ENCODE measurements at regions not wholly inside any gene's neighbourhood (a gene's known extent, or its start where the extent isn't known, plus 50 kb on each side); places are given as distances from the start of the nearest gene placed in this dataset.

DNA sequence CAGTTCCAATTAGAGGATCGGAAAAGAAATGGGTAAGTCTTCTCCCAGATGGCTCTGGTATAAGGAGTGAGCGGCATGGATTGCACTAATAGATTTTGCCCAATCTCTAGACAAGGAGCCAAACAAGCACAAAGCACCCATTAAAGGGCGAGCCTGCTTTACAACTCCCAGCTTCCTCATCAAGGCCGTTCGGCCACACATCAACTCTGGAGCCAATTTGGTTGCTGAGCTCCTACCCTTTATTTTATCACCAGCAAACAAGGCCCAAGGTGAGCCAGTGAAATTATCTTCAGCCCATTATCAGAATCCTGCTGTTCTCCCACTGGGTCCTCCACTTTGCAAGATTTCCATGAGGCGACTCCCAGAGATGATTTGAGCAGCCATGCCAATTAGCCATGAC lies 292.2 kb upstream of the NPVF start:
- DNase-seq, result no peak

DNA sequence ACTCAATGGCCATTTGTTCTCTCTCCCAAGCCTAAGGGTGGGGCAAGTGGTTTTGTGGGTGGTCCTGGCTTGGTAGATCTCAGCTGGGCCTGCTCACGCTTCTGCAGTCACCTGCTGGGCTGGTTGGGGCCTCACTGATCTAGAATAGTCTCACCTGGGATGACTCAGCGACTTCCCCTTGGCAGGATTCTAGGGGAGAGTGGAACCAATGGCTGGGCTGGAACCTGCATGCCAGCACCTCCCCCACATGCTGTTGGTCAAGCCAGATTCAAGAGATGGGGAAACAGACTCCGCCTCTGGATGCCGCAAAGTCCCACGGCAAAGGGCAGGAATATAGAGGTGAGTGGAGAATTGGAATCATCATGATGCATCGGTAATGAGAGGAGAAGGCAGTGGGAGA lies 292.9 kb upstream of the NPVF start:
- no peak for DNase-seq

DNA sequence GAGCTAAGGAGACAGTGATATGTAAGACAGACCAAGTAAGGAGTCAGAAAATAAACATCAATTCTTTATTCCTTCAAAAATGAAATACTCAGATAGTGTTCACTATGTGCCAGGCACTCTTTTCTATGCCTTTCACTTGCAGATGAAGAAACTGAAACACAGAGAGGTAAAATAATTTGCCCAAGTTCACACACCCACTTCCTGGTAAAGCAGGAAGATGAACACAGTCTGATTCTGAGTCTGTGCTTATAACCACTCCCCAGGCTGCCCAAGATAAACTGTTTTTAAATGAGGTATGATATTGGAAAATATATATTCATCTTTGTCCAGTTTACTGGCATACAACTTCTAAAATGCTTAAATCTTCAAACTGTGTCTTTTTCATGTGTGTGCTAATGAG lies 294.4 kb upstream of the NPVF start:
- DNase-seq, result no peak

DNA sequence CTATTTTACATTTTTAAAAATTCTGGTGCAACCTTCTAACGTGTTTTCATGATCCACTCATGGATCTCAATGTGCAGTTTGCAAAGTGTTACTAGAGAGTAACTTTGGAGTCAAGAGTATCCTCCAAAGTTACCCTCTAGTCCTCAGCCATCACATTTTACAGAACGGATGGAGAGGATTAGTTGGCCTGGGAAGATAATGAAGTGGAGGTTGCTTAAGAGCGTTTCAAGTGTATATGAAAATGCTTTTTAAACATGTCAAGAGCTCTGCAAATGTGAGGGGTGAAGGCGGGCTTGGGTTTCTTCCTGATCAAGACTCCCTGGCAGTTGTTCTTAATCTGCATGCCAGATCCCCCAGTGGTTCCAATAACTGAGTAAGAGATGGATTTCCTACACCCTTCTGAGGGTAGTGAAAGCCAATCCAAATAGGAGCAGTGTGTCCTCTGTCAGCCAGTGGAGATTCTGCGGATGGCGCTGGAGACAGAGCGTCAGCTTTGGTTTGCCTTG lies 299.4 kb upstream of the NPVF start:
- DNase-seq, result no peak

DNA sequence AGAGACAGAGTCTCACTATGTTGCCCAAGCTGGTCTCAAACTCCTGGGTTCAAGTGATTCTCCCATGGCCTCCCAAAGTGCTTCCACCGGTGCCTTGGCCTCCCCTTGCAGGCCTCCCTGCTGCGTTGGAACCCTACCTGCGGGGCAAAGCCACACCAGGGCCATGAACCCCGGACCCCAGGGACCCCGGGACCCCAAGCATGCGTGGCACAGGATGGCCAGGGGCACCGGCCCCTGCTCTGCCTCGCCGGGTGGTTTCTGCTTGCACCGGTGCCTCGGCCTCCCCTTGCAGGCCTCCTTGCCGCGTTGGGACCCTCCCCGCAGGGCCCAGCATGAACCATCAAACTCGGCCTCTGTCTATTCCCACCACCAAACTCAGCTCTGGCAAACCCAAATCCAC lies 301.0 kb upstream of the NPVF start:
- no peak for DNase-seq

DNA sequence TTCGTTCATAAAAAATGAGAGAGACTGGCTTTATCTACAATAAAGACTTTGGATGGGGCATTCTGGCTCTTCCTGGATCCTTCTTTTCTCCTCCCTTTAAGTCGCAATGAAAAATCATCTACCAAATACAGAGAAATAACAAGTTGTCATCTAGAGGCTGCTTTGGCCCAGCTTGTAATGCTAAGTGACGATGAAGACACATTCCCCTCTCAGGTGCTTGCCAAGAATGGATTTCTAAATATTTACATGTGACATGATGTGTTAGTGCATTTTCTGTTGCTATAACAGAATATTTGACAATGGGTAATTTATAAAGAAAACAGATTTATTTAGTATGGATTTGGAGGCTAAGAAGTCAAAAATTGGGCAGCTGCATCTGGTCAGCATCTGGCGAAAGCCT lies 308.6 kb upstream of the NPVF start:
- DNase-seq, result no peak

DNA sequence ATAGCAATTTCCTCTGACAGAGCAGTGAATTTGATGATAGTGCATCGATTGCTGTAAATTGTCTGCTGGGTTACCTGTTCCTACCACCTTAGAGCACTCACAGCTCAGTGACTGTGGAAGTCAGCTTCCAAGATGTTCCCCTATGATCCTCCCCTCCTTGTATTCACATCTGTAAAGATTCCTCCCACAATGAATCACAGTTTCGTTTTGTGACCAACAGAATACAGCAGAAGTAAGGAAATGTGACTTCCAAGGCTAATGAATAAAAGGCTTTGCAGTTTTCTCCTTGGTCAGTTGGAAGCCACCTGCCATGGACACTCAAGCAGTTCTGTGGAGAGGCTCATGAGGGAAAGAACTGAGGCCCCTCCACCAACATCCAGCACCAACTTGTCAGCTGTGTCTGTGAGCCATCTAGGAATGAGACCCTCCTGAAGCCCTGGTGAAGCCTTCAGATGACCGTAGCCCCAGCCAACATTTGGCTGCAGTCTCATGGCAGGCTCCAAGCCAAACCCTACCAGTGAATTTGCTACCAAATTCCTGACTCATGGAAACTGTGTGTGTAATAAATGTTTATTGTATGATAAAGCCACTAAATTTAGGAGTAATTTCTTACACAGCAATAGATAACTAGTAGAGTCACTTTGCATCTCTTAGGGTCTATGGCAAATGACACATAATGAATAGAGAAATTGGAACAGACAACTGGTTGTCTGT lies 309.5 kb upstream of the NPVF start:
- no peak for DNase-seq

DNA sequence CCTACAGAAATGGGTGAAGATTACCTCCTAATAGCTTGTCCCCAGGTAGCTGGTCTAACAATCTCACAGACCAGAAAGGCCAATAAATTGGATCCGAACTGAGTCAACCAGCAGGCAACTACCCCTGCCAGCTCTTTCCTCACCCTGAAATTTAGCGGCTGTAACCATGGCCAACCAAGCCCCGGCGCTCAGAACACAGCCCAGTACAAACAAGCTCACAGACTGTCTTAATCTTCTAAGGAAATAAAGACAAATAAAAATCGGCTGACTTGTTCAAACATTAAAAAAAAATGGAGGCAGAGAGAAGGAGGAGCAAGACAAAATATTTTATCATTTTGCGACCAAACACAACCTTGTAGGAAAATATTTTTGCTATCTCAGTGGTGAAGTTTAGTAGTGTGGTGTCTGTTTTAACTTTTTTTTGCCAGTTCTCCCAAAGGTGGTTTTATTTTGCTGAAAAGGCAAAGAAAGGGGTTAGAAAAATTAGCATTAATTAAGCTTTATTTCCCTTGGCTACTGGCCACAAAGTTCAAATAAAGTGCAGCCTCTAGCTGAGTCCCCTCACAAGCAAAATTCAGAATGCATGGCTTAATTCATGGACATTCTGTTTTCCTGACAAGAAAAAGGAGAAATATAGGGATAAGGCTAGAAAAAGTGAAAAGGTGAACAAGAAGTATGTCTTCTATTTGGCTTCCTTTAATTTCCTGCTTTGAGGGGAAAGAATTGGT lies 313.0 kb upstream of the NPVF start:
- DNase-seq, result no peak

DNA sequence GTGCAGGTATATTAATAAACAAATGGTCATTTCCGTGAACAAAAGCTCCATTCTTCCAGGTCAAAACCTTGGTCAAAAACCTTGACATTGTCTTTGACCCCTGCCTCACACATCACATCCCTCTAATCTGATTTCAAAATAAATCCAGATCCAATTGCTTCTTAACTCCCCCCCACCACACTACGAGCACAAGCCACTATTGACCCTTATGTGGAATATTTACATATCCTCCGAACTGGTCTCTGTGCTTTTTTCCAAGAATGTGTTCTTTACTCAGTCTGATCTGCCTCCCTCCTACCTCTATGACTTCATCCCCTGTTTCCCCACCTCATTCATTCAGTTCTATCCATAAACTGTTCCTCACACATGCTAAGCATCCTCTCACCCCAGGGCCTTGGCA lies 313.6 kb upstream of the NPVF start:
- no peak for DNase-seq

DNA sequence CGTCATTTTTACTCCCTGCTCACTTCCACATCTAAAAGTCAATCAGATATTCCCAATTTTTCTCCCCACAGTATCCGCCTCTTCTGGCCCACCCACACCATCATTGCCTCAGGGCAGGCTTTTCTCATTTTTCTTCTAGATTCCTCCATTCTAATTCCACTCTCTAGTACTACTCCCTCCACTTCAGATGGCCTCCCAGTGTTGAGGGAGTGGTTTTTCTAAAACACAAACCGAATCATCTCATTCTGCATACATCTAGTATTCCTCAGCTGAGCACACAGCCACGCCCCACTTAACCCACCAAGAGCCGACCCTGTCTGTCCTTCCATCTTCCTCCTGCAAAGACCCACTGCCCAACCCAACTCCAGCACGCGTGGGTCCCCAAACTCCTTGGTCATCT lies 314.9 kb upstream of the NPVF start:
- DNase-seq, result no peak

DNA sequence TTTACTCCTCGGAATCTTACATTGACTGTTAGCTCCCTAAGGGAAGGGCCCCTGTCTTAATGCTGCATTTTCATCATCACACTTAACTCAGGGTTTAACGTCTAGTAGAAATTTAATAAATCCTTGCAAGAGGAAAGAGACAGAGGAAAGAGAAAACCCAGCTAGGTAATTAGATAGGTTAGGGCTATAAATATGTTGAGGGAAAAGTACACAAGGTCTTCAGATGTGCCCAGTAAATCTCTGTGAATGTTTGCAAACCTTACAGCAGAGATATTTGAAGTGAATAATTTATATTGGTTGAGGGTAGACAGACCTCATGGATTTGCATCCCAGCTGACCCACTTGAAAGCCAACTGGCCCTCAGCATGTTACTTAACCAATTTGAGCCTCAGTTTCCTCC lies 315.5 kb upstream of the NPVF start:
- no peak for DNase-seq

DNA sequence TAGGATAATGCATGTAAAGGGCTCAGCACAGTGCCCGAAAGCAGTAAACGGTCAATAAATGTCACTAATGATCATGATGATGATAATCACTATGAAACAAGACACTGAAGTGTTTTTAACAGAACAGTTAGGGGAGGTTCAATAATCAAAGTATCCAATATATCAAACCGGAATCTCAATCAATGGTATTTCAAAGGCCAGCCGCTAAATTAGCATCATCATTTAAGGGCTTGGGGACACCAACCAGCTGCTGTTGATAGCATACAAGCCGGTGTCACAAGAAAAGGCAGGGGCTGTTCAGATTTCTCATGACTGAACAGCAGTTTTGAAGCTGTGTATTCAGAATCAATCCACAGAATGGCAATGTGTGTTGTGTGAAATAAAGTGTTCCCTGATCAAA lies 316.0 kb upstream of the NPVF start:
- DNase-seq, result no peak

DNA sequence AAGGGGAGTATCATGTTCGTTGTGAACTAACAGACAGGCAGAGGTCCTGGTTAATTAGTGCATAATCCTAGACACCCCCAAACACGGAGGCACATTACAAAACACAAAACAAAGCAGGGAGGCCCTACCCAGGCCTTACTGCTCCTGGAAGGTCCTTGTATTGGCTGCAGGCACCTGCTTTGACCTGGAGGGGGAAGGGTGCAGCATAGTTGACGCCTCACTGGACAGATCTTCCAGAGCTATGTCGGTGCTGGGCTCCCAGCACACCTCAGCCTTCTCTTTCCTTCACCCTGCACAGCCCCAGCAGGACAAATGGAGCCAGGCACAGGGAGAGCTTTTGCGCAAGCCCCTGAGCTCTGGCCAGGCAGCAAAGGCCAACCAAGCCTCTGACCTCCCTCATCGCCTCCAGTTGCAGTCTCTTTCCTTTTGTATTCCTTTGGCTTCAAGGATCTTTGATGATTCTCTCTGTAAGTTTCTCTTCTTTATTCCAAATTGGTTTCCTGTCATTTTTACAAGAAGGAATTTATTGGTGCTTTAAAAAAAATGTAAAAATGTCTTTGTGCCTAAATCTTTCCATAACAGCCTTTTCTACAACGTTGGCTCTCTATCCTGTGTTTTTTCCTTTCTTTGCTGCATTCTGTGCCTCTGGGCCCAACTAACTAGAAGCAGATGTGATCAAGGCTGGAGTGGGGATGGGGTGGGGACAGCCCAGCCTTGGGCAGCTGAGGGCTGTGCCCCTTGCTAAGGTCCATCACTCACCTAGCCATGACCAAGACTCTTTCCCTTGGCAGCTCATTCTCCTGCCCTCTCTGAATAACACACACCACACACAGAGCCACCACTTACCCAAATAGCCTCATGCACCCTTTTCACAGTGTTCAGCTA lies 317.1 kb upstream of the NPVF start:
- no peak for DNase-seq

DNA sequence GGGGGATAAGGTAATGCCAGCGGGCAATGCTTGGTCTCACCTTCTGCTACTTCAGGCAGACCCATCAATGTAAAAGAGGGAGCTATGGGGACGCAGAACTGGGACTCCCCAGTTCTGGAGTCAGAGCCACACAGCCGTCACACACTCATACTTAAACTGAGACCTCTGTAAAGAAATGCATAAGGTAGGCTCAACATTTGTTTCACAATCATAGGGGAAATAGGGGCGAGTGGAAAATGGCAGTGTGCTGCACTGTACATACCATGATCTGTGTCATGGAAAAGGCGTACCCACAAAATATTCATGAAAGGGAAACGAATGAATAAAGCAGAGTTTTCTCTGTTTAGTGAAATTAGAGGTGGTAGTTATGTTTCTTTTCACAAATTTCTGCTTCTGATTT lies 318.0 kb upstream of the NPVF start:
- no peak for DNase-seq

DNA sequence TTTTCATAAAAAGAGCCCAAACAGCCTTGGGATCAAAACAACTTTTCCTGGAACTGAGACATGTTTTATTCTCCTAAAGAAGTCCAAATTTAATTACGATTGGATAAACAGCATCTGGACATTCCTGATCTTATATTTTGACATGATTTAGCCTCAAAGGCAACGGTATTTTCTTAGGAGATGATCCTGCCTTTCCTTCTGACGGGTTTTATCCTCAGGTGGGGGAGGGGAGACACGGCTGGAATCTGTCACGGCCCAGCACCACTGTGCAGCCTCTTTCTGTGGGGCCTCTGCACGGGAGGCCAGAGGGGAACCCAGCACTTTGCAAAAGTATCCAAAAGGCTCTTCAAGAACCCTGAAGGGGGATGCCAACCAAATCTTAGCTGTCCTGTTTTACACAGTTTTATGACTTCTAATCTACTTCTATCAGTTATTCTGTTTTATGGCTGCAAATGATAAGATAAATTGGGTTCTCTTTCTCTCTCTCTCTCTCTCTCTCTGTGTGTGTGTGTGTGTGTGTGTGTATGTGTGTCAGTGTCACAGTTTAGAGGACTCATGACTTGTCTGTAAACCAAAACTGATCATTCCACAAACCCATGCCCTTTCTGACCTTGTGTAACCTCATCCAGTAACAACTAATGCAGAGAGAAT lies 321.1 kb upstream of the NPVF start:
- no peak for DNase-seq

DNA sequence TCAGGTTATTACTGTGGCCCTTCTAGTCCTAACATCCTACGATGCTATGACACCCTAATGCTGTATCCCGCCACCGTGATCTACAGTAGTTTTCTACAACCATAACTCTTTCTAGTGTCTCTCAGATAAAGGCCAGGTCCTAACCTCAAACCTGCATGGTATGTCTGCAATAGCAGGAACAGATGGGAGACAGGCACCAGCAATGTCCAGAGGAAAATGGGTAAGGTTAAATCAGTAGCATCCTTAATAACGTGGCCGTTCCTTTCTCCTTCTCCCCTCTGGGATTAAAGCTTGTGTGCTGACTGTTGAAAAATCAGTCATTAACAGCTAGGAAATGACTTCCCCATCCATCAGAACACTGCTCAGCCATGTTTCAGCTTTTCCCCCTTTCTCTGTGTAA lies 321.9 kb upstream of the NPVF start:
- DNase-seq, result no peak

DNA sequence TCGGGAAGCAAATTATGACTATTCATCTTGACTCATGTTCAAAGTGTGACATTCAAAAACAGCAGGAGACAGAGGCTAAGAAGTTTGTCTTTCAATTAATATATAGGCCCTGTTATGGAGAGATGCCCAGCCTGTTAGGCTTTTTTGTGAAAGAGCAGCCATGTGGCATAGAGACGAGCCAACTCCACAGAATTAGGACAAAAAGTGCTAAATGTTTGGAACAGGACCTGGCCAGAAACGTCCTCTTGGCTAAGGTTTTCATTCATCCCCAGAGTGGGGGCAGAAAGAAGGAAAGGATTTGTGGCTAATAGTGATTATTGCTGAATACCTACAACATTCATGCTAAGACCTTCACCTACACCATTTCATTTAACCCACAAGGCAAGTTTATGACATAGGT lies 324.7 kb upstream of the NPVF start:
- no peak for DNase-seq

DNA sequence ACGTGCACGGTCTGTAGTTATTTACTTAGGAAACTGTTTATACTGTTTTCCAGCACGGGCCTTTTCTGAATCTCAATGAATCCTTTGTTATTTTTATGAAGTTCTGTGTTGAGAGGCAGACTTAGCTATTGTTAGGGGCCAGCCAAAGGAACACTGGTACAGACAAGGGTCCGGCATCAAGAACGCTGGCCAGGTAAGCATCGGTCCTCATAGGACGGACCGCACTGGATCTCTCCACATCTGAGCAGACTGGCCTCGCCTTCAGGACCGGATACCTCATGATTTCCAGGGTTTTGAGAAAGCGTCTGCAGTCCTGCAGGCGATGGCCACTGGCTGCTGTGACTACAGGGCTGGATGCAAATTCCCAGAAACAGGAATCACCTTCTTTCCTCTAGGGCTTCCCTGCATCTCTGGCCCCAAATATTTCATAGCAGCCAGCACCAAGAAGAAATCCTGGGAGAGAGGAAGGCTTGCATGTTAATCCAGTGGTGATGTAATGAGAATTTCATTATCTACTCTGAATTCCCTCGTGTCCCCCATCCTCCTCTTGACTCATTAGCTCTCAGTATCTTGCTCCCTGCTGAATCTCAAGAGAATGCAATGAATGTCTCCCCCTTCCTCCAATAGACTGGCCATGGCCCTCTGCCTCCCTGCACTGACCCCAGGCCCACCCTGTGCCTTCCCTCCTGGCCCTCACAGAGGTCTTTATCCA lies 325.4 kb upstream of the NPVF start:
- no peak for DNase-seq

DNA sequence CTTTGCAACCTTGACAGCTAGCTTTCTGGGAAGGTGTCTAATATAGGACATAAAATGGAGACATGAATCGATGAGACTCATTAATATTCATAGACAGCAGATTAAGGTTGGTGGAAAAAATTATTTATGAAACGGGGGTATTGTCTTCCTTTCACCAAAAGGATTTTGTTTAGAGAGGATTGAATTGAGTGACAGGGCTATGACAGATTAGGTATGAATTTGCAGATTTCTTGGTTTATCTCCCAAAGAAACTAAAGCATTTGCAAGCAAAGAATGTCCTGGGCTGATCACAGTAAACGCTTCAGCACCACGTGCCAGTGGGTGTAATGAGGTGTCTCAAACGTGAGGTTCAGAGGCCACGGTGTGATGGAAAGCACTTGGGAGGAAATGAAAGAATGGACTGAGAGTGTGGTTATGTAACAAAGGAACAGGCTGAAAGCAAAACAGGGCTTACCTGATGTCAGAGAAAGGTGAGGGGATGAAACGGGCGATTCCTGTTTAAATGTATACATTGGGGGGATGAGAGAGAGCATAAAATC lies 329.2 kb upstream of the NPVF start:
- no peak for DNase-seq

DNA sequence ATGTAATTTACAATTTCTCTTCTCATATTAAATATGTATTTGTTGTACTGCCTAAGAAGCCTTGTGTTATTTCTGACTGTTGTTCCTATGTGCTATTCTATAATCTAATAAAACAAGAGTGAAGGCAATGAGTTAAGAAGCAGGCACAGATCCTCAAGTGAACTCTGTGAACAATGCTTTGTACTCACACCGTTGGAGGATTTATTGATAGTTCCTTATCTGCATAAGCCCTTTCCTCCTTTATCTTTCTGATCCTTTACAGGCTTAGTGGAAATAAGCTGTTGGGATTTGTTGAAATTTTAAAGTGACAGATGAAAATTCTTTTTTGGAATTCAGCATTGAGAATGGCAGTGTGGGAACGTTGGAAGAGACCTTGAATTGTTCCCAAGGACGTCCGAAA lies 329.6 kb upstream of the NPVF start:
- DNase-seq, result no peak

DNA sequence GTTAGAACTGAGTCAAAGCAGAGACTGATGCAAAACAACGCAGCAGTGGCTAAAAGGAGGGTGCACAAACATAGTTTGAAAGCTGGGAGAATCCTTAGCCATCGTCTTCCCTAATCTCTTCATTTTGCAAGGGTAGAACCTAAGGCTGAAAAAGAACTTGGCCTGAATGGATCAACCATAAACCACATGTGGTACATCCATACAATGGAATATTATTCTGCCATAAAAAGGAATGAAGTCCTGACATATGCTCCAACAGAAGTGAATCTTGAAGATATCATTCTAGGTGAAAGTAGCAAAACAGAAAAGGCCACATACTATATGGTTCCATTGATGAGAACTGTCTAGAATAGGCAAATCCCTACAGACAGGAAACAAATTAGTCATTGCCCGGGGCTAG lies 330.3 kb upstream of the NPVF start:
- no peak for DNase-seq

All from CD4-positive, alpha-beta T cell treated with Interleukin-12 subunit alpha and Interleukin-12 subunit beta, for 1 hour (primary cell).